ENCODE measurements at regions not wholly inside any gene's neighbourhood (a gene's known extent, or its start where the extent isn't known, plus 50 kb on each side); places are given as distances from the start of the nearest gene placed in this dataset.

DNA sequence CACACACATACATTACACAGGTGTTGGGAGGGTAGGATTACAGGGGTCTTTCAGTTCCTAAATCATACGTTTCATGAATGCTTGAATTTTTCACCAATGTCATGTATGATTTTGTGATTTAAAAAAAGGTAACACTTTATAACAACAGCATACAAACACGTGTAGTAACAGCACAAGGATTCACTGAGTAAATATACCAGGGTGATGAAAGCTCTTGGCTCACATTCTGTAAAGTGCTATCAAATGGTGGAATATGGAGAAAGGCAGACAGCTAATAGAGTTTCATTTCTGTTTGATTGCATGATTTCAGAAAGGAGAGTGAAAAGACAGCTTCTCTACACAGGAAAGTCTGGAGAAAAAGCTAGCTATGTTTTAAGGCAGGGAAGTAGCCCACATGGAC, 231.9 kb downstream of the CD83 start:
- peaks cover under 1% of the 10 kb centered on the region for H3K4me1 ChIP-seq
- no peaks in the 10 kb centered on the region for H3K36me3 ChIP-seq
- no peak for DNase-seq (ENCODE audit: extremely low spot score in 2 of 2)
- intact Hi-C loops (cut with DNase I) = no loop called here
- H3K9me3 ChIP-seq = no peaks in the 10 kb centered on the region
- H3K4me3 ChIP-seq = no peak overlapping the region
- TF ChIP-seq, protein P1, sequence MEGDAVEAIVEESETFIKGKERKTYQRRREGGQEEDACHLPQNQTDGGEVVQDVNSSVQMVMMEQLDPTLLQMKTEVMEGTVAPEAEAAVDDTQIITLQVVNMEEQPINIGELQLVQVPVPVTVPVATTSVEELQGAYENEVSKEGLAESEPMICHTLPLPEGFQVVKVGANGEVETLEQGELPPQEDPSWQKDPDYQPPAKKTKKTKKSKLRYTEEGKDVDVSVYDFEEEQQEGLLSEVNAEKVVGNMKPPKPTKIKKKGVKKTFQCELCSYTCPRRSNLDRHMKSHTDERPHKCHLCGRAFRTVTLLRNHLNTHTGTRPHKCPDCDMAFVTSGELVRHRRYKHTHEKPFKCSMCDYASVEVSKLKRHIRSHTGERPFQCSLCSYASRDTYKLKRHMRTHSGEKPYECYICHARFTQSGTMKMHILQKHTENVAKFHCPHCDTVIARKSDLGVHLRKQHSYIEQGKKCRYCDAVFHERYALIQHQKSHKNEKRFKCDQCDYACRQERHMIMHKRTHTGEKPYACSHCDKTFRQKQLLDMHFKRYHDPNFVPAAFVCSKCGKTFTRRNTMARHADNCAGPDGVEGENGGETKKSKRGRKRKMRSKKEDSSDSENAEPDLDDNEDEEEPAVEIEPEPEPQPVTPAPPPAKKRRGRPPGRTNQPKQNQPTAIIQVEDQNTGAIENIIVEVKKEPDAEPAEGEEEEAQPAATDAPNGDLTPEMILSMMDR (IDR thresholded peaks at IDR 0.05) = no peak
- no peak for TF ChIP-seq POLR2AphosphoS5 (IDR thresholded peaks at IDR 0.05; ENCODE audit: insufficient read depth in 1 of 2, low read depth in 1 of 2)
- no peak for TF ChIP-seq POLR2A (IDR thresholded peaks at IDR 0.05)
- no peak overlapping the region for H3K27ac ChIP-seq
- no peaks in the 10 kb centered on the region for H3K27me3 ChIP-seq

DNA sequence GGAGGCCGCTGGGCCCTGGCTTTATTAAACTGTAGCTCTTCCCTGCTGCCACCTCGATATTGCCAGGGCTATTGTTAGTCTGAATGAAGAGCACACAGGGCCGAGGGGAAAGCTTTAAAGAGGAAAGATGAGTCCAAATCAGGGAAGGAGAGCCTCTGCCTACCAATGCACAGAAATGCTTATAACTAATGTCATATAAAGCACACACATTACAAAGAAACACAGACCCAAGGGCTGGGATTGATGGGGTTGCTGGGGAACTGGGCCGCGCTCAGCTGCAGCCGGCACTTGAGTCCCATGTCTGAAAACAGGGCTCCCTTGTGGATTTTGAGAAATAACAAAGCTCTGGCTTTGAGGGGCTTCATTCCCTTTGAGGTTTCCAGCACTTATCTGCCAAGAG, 232.6 kb downstream of the CD83 start:
- H3K27ac ChIP-seq = no peak overlapping the region
- no peaks in the 10 kb centered on the region for H3K27me3 ChIP-seq
- no peak overlapping the region for H3K4me3 ChIP-seq
- TF ChIP-seq, protein P1 (IDR thresholded peaks at IDR 0.05) = no peak
- TF ChIP-seq POLR2A (IDR thresholded peaks at IDR 0.05) = no peak
- intact Hi-C loops (cut with DNase I) = no loop called here
- no peaks in the 10 kb centered on the region for H3K36me3 ChIP-seq
- no peaks in the 10 kb centered on the region for H3K9me3 ChIP-seq
- H3K4me1 ChIP-seq = peaks cover 7% of the 10 kb centered on the region
- DNase-seq (ENCODE audit: extremely low spot score in 2 of 2) = no peak

DNA sequence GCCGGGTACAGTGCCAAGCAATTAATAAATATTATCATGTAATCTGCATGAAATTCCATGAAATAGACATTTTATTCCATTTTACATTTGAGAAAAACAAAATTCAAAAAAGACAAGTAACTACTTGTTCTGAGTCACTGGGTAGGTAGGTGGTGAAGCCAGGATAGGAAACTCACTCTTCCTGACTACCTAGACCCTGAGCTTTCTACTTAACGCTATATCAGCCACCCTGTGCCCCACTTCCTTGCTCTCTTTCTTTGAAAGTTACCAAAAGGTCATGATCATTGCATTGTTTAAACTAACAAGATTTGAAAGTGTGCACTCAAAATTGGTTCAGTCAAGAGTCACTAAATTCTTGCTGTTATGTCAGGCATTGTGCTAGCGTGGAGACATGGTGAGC, 235.7 kb downstream of the CD83 start:
- Histone ChIP-seq H3K36me3 (no peaks in the 10 kb centered on the region), H3K27me3 (no peaks in the 10 kb centered on the region), H3K27ac (no peak overlapping the region), H3K4me1 (peaks cover 9% of the 10 kb centered on the region), H3K9me3 (no peaks in the 10 kb centered on the region), H3K4me3 (no peak overlapping the region)
- no peak for TF ChIP-seq POLR2AphosphoS5 (IDR thresholded peaks at IDR 0.05; ENCODE audit: insufficient read depth in 1 of 2, low read depth in 1 of 2)
- TF ChIP-seq, protein P1 (IDR thresholded peaks at IDR 0.05) = no peak
- no peak for TF ChIP-seq POLR2A (IDR thresholded peaks at IDR 0.05)
- intact Hi-C loops (cut with DNase I) = no loop called here
- no peak for DNase-seq (ENCODE audit: extremely low spot score in 2 of 2)

- H3K27me3 ChIP-seq = no peaks in the 10 kb centered on the region
- DNase-seq (ENCODE audit: extremely low spot score in 2 of 2) = no peak
- peaks cover 9% of the 10 kb centered on the region for H3K4me1 ChIP-seq
- H3K27ac ChIP-seq = no peak overlapping the region
- H3K4me3 ChIP-seq = no peak overlapping the region
- no peaks in the 10 kb centered on the region for H3K9me3 ChIP-seq
- no peaks in the 10 kb centered on the region for H3K36me3 ChIP-seq
- intact Hi-C loops (cut with DNase I) = no loop called here
- TF ChIP-seq POLR2AphosphoS5 (IDR thresholded peaks at IDR 0.05; ENCODE audit: insufficient read depth in 1 of 2, low read depth in 1 of 2) = no peak
- TF ChIP-seq POLR2A (IDR thresholded peaks at IDR 0.05) = no peak
- TF ChIP-seq, protein P1 (IDR thresholded peaks at IDR 0.05) = no peak
Measured at GRCh38 chr6:14353798-14354197, 236.2 kb downstream of the CD83 start.

- H3K27me3 ChIP-seq = no peaks in the 10 kb centered on the region
- H3K9me3 ChIP-seq = no peaks in the 10 kb centered on the region
- no peak overlapping the region for H3K4me3 ChIP-seq
- DNase-seq (ENCODE audit: extremely low spot score in 2 of 2) = no peak
- TF ChIP-seq POLR2A (IDR thresholded peaks at IDR 0.05) (no peak), POLR2AphosphoS5 (IDR thresholded peaks at IDR 0.05; ENCODE audit: insufficient read depth in 1 of 2, low read depth in 1 of 2) (no peak)
- TF ChIP-seq, protein P1 (IDR thresholded peaks at IDR 0.05) = no peak
- no peak overlapping the region for H3K27ac ChIP-seq
- peaks cover 9% of the 10 kb centered on the region for H3K4me1 ChIP-seq
- intact Hi-C loops (cut with DNase I) = no loop called here
- no peaks in the 10 kb centered on the region for H3K36me3 ChIP-seq
Measured at GRCh38 chr6:14354919-14355572, 237.5 kb downstream of the CD83 start.
